ENCODE measurements at regions not wholly inside any gene's neighbourhood (a gene's known extent, or its start where the extent isn't known, plus 50 kb on each side); places are given as distances from the start of the nearest gene placed in this dataset.

DNA sequence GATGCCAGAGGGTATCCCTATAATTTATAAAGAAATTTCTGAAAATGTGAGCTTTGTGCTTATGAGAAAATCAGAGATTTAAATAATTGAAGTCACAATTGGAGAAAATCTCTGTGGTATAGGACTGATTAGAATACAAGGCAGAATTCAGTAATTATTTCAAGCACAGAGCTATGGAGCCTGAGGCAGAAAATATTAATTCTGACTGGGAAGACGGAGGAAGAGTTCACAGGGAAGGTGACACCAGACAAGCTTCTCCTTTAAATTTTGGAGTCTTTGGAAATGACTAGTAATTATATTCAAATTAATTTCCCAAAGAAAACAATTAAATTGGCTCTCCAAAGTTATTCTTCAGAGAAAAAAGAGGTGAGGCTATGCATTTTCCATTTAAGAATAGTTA lies 121.5 kb downstream of the CHRM3 start:
- TF ChIP-seq, protein P1, sequence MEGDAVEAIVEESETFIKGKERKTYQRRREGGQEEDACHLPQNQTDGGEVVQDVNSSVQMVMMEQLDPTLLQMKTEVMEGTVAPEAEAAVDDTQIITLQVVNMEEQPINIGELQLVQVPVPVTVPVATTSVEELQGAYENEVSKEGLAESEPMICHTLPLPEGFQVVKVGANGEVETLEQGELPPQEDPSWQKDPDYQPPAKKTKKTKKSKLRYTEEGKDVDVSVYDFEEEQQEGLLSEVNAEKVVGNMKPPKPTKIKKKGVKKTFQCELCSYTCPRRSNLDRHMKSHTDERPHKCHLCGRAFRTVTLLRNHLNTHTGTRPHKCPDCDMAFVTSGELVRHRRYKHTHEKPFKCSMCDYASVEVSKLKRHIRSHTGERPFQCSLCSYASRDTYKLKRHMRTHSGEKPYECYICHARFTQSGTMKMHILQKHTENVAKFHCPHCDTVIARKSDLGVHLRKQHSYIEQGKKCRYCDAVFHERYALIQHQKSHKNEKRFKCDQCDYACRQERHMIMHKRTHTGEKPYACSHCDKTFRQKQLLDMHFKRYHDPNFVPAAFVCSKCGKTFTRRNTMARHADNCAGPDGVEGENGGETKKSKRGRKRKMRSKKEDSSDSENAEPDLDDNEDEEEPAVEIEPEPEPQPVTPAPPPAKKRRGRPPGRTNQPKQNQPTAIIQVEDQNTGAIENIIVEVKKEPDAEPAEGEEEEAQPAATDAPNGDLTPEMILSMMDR (IDR thresholded peaks at IDR 0.05), result no peak
- no peak for TF ChIP-seq POLR2A (IDR thresholded peaks at IDR 0.05)
